H9 (cell line): ENCODE measurements at regions not wholly inside any gene's neighbourhood (a gene's known extent, or its start where the extent isn't known, plus 50 kb on each side); places are given as distances from the start of the nearest gene placed in this dataset.

ENCODE experiments used
- DNase-seq: peaks from one replicate; pipeline ENCODE4 v3.0.0-alpha.2; 2017
- H2AFZ ChIP-seq: one replicate; pipeline ENCODE4 v1.6.1; 2013; ENCODE audit warnings: mild to moderate bottlenecking, low read length, control low read depth, moderate library complexity
- H2AK5ac ChIP-seq: 2 replicates; pipeline ENCODE4 v1.6.1; 2013; ENCODE audit warnings: low read length, control low read depth, mixed read lengths; ENCODE audit not compliant: insufficient read length
- H2BK120ac ChIP-seq: one replicate; pipeline ENCODE4 v1.6.1; 2013; ENCODE audit warnings: low read depth, mild to moderate bottlenecking, low read length, control low read depth, inconsistent platforms; ENCODE audit not compliant: poor library complexity, severe bottlenecking
- H2BK12ac ChIP-seq: 2 replicates; pipeline ENCODE4 v1.6.1; 2013; ENCODE audit warnings: low read length, control low read depth, mixed read lengths, low read depth; ENCODE audit not compliant: insufficient read length
- H2BK15ac ChIP-seq: 2 replicates; pipeline ENCODE4 v1.6.1; 2013; ENCODE audit warnings: low read depth, low read length, control low read depth
- H2BK20ac ChIP-seq: one replicate; pipeline ENCODE4 v1.6.1; 2013; ENCODE audit warnings: low read depth, mild to moderate bottlenecking, low read length, control low read depth, inconsistent platforms; ENCODE audit not compliant: poor library complexity, severe bottlenecking
- H2BK5ac ChIP-seq: 2 replicates; pipeline ENCODE4 v1.6.1; 2013; ENCODE audit warnings: low read length, control low read depth, mixed read lengths; ENCODE audit not compliant: insufficient read length
- H3K14ac ChIP-seq: 2 replicates; pipeline ENCODE4 v1.6.1; 2013; ENCODE audit warnings: low read length, control low read depth; ENCODE audit not compliant: insufficient read depth
- H3K18ac ChIP-seq: 2 replicates; pipeline ENCODE4 v1.6.1; 2013; ENCODE audit warnings: low read depth, mild to moderate bottlenecking, mixed read lengths, low read length, control low read depth; ENCODE audit not compliant: insufficient read length
- H3K23ac ChIP-seq: 2 replicates; pipeline ENCODE4 v1.6.1; 2013; ENCODE audit warnings: low read length, control low read depth, mixed read lengths, low read depth; ENCODE audit not compliant: insufficient read length
- H3K23me2 ChIP-seq: 2 replicates; pipeline ENCODE4 v1.6.1; 2013; ENCODE audit warnings: low read depth, mild to moderate bottlenecking, mixed read lengths, low read length, control low read depth; ENCODE audit not compliant: insufficient read length, poor library complexity, severe bottlenecking
- H3K27ac ChIP-seq: 2 replicates; pipeline ENCODE4 v1.5.1; 2013; ENCODE audit warnings: low read length, control low read depth, mixed read lengths, low read depth; ENCODE audit not compliant: insufficient read length
- H3K27me3 ChIP-seq: 2 replicates; pipeline ENCODE4 v1.6.1; 2013; ENCODE audit warnings: low read length, control low read depth, inconsistent platforms; ENCODE audit not compliant: insufficient read depth
- H3K4ac ChIP-seq: 2 replicates; pipeline ENCODE4 v1.6.1; 2013; ENCODE audit warnings: low read depth, mild to moderate bottlenecking, control low read depth, inconsistent platforms, low read length, moderate library complexity
- H3K4me1 ChIP-seq: 2 replicates; pipeline ENCODE4 v1.6.1; 2013; ENCODE audit warnings: low read length, control low read depth, inconsistent platforms; ENCODE audit not compliant: insufficient read depth
- H3K4me2 ChIP-seq: 2 replicates; pipeline ENCODE4 v1.6.1; 2013; ENCODE audit warnings: low read length, control low read depth, mixed read lengths; ENCODE audit not compliant: insufficient read length, insufficient read depth
- H3K56ac ChIP-seq: 2 replicates; pipeline ENCODE4 v1.6.1; 2013; ENCODE audit warnings: low read depth, mild to moderate bottlenecking, mixed read lengths, low read length, control low read depth; ENCODE audit not compliant: insufficient read length
- H3K79me1 ChIP-seq: 2 replicates; pipeline ENCODE4 v1.6.1; 2013; ENCODE audit warnings: low read depth, mild to moderate bottlenecking, moderate library complexity, low read length, control low read depth, inconsistent platforms; ENCODE audit not compliant: insufficient read depth, poor library complexity, severe bottlenecking
- H3K79me2 ChIP-seq: 2 replicates; pipeline ENCODE4 v1.6.1; 2013; ENCODE audit warnings: low read length, control low read depth, inconsistent platforms; ENCODE audit not compliant: insufficient read depth
- H3K9ac ChIP-seq: 2 replicates; pipeline ENCODE4 v1.6.1; 2013; ENCODE audit warnings: low read length, control low read depth, mixed read lengths; ENCODE audit not compliant: insufficient read length; ENCODE audit errors: extremely low read depth
- H3K9me3 ChIP-seq: one replicate; pipeline ENCODE4 v1.6.1; 2013; ENCODE audit warnings: low read depth, low read length, inconsistent platforms; ENCODE audit not compliant: control insufficient read depth
- H3T11ph ChIP-seq: one replicate; pipeline ENCODE4 v1.6.1; 2013; ENCODE audit warnings: mild to moderate bottlenecking, low read length, control low read depth, inconsistent platforms
- H4K20me1 ChIP-seq: one replicate; pipeline ENCODE4 v1.6.1; 2013; ENCODE audit not compliant: control insufficient read depth, insufficient read length, insufficient read depth
- H4K5ac ChIP-seq: 2 replicates; pipeline ENCODE4 v1.6.1; 2013; ENCODE audit warnings: low read depth, mild to moderate bottlenecking, mixed read lengths, low read length, control low read depth; ENCODE audit not compliant: insufficient read length
- H4K8ac ChIP-seq: replicated peaks from 2 replicates; pipeline ENCODE4 v1.6.1; 2013; ENCODE audit warnings: low read length, control low read depth, mixed read lengths, low read depth; ENCODE audit not compliant: insufficient read length
- H4K91ac ChIP-seq: 2 replicates; pipeline ENCODE4 v1.6.1; 2013; ENCODE audit warnings: low read depth, mild to moderate bottlenecking, moderate library complexity, mixed read lengths, low read length, control low read depth; ENCODE audit not compliant: insufficient read length
- H3K27ac Mint-ChIP-seq, 3 experiments: 2 replicates in 2 of 3; 3 replicates in 1 of 3; pipeline ENCODE4 v1.8.0; 2020 to 2021; ENCODE audit warnings: mixed read lengths in 3 of 3, mild to moderate bottlenecking in 1 of 3, moderate library complexity in 1 of 3
- H3K27me3 Mint-ChIP-seq: 2 replicates; pipeline ENCODE4 v1.8.0; 2021; ENCODE audit warnings: low read depth, mild to moderate bottlenecking, moderate library complexity, mixed read lengths
- H3K36me3 Mint-ChIP-seq, 3 experiments: 2 replicates in 2 of 3; 3 replicates in 1 of 3; pipeline ENCODE4 v1.8.0; 2020 to 2021; ENCODE audit warnings: low read depth in 3 of 3, mixed read lengths in 3 of 3; ENCODE audit not compliant: insufficient read depth in 1 of 3
- H3K4me1 Mint-ChIP-seq, 2 experiments: 2 replicates each; pipeline ENCODE4 v1.8.0; 2020; ENCODE audit warnings: mixed read lengths in 2 of 2
- H3K4me3 Mint-ChIP-seq, 2 experiments: 2 replicates in 1 of 2; 3 replicates in 1 of 2; pipeline ENCODE4 v1.8.0; 2020 to 2021; ENCODE audit warnings: mild to moderate bottlenecking in 2 of 2, mixed read lengths in 2 of 2, moderate library complexity in 1 of 2
- H3K9me3 Mint-ChIP-seq, 2 experiments: 2 replicates in 1 of 2; 3 replicates in 1 of 2; pipeline ENCODE4 v1.8.0; 2020; ENCODE audit warnings: mild to moderate bottlenecking in 2 of 2, mixed read lengths in 2 of 2, moderate library complexity in 1 of 2
- WGBS: extraction: QIAGEN DNeasy Blood & Tissue Kit; methylation state at CpG from one replicate; pipeline ENCODE4 v1.1.7; 2013; ENCODE audit warnings: missing lambda C conversion rate, low lambda C conversion rate, mixed read lengths; ENCODE audit not compliant: insufficient read length; ENCODE audit errors: extremely low coverage; 5-methylcytosine and 5-hydroxymethylcytosine counted together
- TF ChIP-seq, protein P1 (sequence below): fragments of 200-600 bp; sonication (generic); conservative IDR thresholded peaks from 3 replicates; pipeline ENCODE4 v1.8.0; 2021; ENCODE audit warnings: antibody characterized with exemption, mild to moderate bottlenecking

- Histone ChIP-seq H3K56ac (no peak overlapping the region), H3K79me2 (no peaks in the 10 kb centered on the region), H2BK5ac (no peak overlapping the region), H2AK5ac (no peak overlapping the region), H2BK15ac (no peak overlapping the region), H3K14ac (no peak overlapping the region), H3K23ac (no peak overlapping the region), H3K27me3 (no peaks in the 10 kb centered on the region), H3K23me2 (no peaks in the 10 kb centered on the region), H3K4me2 (no peak overlapping the region), H2BK12ac (no peak overlapping the region), H4K5ac (no peak overlapping the region), H2BK120ac (no peak overlapping the region), H2BK20ac (no peak overlapping the region), H3K4me1 (no peaks in the 10 kb centered on the region), H3K79me1 (no peaks in the 10 kb centered on the region), H3K9me3 (peaks cover 8% of the 10 kb centered on the region), H2AFZ (no peak overlapping the region), H3T11ph (no peak overlapping the region), H3K27ac (no peak overlapping the region), H4K91ac (no peak overlapping the region), H3K9ac (no peak overlapping the region), H3K4ac (no peak overlapping the region), H4K8ac (no peak overlapping the region), H4K20me1 (no peaks in the 10 kb centered on the region), H3K18ac (no peak overlapping the region)
- Mint-ChIP-seq H3K27me3 (peaks cover 7% of the 10 kb centered on the region), H3K36me3 (peaks cover 0 to 7% (median 2%) of the 10 kb centered on the region in 3 experiments; a peak in 5 of 7 replicates), H3K27ac (no peak overlapping the region), H3K9me3 (peaks cover 11 to 22% of the 10 kb centered on the region in 2 experiments; a peak in 4 of 5 replicates), H3K4me1 (no peaks in the 10 kb centered on the region), H3K4me3 (no peak overlapping the region)
- no peak for DNase-seq
- WGBS: no CpG with 5 or more reads among the region's 2 CpGs
- TF ChIP-seq, protein P1, sequence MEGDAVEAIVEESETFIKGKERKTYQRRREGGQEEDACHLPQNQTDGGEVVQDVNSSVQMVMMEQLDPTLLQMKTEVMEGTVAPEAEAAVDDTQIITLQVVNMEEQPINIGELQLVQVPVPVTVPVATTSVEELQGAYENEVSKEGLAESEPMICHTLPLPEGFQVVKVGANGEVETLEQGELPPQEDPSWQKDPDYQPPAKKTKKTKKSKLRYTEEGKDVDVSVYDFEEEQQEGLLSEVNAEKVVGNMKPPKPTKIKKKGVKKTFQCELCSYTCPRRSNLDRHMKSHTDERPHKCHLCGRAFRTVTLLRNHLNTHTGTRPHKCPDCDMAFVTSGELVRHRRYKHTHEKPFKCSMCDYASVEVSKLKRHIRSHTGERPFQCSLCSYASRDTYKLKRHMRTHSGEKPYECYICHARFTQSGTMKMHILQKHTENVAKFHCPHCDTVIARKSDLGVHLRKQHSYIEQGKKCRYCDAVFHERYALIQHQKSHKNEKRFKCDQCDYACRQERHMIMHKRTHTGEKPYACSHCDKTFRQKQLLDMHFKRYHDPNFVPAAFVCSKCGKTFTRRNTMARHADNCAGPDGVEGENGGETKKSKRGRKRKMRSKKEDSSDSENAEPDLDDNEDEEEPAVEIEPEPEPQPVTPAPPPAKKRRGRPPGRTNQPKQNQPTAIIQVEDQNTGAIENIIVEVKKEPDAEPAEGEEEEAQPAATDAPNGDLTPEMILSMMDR: no peak
These were observed 381.4 kb downstream of the GADD45G start for GRCh38 chr9:89986190-89986589.
